Forelimb muscle (tissue), 1 donor: ENCODE measurements at regions not wholly inside any gene's neighbourhood (a gene's known extent, or its start where the extent isn't known, plus 50 kb on each side); places are given as distances from the start of the nearest gene placed in this dataset.

ENCODE experiments used
- DNase-seq: peaks from one replicate; pipeline ENCODE4 v3.0.0-alpha.2; 2013; ENCODE audit warnings: low read depth

DNA sequence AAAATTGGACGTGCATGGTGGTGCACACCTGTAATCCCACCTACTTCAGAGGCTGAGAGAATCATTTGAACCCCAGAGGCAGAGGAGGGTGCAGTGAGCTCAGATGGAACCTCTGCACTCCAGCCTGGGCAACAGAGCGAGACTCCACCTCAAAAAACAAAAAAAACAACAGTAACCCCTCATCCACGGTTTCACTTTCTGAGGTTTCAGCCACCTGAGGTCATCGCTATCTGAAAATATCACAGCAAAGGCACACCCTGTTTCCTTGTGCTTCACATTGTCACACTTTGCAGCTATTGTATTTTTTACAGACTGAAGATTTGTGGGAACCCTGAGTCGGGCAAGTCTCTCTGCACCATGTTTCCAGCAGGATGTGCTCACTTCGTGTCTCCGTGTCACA is 54.1 kb upstream of the FOXQ1 start:
- no peak for DNase-seq

DNA sequence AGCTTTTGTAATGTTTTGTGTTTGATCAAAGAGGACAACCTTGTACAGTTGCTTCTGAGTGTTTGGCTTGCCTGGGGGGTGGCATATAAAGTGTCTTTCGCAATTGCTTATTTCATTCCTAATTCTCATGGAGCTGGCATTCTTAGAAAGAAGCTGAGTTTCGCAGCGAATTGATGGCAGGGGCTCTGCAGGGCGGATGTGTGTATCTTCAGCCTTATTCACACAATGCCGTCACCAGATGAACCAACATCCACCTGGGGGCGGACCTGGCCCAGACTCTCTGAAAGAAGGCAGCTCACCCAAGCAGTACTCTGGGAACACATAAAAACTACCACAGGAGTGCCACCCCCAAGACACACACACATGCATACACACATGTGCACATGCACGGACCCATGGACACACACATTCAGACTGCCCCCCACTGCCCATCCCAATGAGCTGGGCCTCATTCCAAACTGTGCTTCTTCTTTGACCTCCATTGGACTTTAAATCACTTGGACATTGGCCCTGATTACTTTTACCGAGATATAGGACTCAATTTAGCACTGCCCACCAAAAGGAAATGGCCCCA is 55.4 kb upstream of the FOXQ1 start:
- no peak for DNase-seq

DNA sequence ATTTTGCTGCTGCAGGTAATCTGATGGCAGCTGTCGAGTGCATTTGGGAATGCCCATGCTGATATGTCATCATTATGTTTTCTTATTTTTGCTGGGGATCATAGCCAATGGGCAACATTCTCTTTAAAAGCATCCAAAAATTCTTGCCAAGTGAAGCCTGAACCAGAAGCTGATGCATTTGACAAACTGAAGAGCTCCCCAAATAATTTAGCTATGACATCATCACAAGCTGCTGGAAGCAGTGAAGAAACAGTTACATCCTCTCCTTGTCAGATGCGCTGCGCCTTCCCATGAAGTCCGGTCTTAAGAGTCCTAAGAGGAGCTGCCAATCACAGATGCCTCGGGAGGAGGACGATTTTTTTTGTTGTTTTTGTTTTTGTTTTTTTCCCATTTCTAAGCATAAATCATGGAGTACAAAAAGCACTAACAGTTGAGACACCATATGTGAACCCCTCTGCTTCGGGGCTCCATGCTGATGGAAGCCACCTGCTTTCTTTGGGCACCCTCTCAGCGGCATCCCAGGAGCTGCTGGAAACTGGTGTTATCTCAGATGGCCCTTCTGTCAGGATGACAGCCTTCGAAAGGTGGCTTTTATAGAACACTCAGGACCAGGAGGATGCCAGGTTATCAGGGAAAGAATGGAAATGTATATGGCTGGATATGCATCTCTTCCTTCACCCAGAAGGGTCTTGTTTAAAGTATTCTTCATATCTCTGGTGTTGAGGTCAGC is 56.1 kb upstream of the FOXQ1 start:
- DNase-seq, result peak; percentile 4

DNA sequence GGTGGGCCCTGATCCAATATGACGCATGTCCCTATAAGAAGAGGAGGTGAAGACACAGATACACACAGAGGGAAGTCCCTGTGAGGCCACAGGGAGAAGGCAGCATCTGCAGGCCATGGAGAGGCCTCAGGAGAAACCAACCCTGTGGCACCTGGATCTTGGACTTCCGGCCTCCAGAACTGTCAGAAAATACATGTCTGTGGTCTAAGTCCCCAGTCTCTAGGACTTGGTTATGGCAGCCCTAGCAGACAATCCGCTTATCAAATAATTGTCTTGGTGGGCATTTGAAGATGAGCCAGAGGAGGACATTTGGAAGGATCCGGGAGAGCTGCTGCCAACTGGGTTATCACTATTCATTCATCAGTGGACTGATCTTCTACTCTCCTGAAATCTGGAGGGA is 57.6 kb upstream of the FOXQ1 start:
- no peak for DNase-seq

DNA sequence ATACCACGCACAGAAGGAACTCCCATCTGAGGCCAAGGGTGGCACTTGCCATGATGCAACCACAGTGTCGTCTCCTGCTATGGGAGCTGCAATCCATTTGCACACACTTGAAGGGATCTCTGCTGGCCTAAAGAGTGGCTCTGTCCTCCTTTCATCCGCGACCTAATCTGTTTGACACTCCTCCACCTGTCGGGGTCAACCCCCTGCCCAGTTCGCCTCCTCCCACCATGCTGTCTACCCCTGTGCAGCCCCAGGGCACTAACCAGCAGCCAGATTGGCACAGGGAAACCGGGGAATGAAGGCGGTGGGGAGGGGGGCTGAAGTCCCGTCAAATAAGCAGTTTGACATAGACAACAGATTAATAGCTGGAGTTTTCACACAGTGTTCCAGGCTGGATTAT is 58.1 kb upstream of the FOXQ1 start:
- DNase-seq, result no peak

DNA sequence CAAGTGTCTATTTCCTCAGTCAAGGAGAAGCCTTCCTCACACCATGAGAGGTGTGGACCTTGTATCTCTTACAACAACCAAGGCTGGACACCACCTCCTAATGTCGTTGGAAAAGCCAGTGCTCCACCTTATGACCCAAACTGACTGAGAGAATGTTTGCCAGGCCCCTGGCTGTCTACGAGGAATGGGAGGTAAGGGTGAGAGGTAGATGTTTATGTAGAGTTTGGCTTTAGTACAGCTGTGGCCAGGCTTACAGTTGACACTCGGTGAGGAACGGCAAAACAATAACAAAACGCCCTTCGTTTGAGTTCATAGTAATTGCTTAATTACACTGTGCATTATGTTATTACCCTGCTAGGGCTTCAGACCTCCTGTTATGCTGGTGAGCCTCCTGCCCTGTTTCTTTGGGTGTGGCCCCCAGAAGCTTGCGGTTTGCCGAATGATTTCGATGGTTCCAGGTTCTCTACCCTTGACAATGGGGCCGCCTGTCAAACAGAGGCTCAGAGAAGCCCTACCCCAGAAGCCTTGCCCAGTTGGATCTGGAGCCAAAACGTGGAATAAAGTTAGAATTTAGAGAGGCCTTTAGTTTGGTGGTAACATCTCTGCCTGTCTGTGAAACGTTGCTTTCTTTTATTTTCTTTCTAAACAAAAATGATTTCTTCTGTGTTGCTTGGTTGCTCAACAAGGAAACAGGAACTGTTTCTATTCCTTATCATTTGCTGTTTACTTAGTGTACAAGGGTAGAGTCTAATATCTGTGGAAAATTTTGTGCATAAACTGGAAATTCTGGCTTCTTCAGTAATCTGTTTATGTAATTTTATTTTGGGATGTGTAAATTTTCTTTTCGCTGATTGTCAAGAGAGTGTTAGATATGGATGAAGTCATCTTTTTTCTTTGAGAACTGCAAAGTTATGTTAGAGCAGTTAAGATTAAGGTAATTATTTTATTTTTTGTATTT is 60.4 kb upstream of the FOXQ1 start:
- no peak for DNase-seq

DNA sequence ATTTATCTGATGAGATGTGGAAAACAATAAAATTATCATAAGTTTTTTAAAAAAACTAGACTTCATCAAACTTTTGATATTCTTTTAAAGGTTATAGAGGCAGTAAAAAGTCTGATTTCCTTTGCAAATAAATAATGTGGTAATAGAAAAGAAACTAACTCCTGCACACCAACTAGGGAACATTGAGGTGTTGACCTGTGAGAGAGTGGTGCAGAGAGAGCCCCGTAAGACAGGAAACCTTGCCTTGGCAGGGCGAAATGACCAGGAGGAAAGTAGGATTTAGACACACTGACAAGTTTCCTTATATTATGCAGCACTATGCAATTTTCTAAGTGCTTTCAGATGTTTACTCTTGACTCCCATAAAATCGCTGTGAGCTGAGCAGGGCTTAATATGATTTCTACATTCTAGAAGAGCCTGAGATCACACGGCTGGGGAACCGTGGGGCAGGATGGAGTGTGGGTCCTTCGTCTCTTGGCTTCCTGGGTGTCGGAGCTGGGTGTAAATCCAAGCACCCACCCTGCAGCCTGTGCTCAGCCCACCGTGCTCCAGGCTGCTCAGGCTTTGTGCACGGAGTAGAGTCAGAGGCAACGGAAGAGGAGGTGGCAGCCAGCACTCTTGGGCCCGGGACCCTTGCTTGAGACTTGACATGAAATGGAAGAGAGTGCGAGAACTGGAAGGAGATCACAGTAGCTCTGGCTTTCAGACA is 61.3 kb upstream of the FOXQ1 start:
- no peak for DNase-seq

DNA sequence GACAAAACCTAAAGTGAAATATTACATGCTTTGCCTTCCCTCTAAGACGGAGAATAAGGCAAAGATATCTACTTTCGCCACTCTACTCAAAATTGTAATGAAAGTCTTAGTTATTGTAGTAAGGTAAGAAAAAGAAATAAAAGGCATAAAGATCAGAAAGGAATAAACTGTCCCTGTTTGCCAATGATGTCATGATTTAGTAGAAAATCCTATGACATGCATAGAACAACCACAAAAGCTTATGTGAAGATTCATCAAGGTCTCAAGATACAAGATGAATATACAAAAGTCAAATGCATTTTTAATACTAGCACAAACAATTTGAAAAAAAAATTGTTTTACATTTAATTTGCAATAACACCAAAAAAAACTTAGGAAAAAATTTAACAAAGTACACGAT is 64.0 kb upstream of the FOXQ1 start:
- no peak for DNase-seq

DNA sequence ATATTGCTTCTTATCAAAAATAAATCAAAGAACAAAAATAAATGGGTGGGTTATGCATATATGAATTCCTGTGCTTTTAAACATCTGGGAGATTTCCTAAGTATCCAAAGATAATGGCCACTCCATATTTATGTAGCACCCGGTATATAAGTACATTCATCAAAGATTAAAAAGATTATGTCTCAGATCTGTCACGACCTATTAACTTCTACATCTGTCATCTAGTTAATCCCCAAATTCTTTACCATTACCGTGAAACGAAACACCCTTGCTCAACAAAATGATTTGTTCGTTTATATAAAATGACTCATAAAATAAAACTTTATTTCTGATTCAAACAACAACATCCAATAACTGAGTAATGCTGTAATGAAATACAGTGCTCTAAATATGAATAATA is 64.8 kb upstream of the FOXQ1 start:
- no peak for DNase-seq

DNA sequence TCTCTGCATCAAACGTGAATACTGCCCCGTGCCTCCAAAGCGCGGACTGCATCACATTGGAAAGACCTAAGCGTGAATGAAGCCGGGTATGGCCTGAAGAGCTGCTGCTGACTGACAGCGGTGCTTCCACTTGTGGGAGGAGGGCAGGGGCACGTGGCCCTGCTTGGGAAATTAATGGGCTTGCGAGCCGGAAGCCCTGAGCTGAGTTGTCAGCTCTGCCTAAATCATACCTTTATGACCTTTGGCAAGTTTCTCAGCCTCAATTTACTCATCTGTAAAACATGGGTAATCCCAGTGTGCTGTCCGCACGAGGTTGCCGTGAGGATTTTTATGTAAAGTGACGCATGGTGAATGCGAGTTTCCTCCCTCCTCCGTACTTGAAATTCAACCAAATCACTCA is 67.0 kb upstream of the FOXQ1 start:
- DNase-seq, result no peak

DNA sequence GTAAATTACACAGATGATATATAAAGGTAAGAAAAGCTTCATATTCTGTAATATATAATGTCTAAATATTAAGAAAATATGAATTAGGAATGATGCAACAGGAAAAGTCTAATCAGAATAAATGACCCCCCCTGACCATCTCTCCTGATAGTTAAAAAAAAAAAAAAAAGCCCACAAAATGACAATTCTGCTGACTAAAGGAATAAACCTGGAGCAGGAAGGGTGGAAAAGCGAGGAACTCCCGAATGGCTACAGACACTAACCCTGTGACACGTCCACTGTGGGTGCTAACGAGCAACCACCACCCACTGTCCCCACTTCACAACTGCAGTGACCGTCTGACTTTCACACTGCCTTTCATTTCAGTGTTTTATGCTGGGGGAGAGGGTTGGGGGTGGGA is 67.6 kb upstream of the FOXQ1 start:
- no peak for DNase-seq

DNA sequence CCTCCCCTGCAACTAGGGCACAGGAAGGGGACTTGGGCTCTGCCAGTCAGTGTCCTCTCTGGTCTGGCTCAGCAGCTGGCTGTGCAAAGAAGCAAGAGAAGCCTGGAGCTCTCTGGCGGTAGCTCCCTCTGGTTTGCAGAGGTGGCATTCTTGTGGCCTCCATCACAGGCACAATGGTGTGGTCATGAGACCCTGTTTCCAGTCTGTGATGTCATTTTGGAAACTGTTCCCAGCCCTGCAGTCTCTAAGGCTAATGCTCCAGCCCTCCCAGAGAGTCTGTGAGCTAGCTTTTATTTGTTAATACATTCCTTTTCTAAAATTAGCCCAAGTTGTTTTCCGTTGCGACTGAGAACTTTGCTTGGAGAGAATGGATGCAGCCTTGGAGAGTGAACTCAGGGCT is 69.5 kb upstream of the FOXQ1 start:
- DNase-seq, result no peak

DNA sequence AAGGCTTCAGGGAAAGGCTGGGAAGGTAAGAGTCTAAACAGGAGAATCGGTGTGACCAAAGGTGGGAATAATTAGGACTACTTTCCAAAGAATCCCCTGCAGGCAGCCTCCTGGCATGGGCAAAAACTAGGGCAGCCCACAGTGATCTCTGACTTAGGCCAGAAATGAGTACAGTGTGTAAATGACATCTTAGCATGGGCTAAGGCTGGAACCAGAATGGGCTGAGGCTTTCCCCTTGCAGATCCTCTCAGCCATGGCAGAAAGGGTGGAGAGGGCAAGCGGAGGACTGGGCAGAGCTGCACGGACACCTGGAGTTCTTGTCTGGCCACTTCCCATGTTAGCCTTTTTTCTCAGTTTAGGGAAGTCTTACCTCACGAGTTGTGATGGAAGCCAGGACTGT is 69.9 kb upstream of the FOXQ1 start:
- DNase-seq, result no peak

DNA sequence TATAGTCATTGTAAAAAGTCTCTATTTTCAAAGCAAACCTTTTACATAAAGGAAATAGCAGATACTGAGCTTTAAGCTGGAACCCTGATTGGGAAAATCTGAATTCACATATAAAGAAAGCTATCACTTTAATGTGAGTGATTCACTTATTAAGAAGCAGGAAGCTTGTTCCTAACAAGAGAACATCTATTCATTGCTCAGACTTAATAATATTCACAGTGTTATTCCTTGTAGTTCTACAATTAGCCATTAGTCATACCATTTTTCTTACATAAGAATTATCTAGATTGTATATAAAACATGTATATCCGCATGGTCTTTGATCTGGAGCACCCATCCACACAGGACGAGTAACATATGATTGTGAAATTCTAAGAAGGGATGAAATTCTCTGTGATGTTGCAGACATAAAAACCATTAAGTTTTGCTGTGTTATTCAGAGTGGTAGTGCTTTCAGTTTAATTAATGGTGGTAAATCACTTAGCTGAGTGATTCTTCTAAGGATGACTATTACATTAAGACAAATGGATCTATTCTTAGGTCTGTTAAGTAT is 71.1 kb upstream of the FOXQ1 start:
- DNase-seq, result no peak

DNA sequence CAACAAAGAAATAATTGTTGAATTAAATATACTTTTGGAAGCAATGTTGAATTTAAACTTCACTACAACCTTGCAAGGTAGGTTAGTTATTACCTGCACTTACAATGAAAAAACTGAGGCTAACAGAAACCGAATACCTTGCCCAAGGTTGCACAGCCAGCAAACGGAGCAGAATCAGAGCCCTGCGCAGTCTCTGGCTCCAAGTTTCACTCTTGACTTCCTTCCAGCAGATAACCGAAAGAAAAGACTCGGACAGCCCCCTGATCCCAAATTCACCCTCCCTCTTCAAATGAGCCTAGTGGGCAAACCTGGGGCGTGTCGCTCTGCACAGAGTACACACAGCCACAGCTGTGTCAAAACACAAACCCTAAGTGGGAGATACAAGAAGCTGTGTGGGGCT is 72.1 kb upstream of the FOXQ1 start:
- no peak for DNase-seq

DNA sequence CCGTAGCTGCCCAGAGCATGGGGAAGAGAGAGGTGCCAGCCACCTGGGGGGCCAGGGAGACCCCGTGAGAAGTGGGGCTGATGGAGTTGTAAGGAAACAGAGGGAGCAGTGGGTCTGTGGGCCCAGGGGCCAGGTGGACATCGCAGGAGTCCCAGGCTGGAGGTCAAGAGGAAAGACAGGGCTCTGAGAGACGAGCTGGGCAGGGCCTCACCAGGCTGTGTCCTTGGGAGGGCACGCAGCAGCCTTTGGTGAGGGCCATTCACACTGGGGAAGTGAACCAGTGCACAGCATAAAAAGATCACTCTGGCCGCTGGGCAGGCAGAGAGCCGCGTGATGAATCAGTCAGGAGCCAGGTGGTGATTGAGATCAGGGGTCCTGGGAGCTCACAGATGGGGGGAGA is 73.9 kb upstream of the FOXQ1 start:
- DNase-seq, result no peak

DNA sequence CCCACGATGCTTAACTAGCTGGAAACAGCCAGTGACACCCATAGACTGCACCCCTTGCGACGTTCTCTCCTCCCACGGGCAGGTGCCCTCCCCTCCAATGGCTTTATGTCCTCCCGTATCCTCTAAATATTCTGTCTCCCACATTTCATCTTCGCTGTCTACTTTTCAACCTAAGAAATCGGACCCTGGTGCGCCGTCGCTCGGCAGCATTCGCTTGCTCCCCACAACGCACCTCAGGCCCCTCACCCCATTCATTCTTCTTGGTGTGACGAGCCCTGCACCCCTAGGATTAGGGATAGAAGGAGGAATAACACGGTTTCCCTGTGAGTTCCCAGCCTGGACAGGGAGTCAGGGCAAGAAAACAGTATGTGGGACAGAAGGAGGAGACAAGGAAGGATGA is 74.3 kb upstream of the FOXQ1 start:
- no peak for DNase-seq

DNA sequence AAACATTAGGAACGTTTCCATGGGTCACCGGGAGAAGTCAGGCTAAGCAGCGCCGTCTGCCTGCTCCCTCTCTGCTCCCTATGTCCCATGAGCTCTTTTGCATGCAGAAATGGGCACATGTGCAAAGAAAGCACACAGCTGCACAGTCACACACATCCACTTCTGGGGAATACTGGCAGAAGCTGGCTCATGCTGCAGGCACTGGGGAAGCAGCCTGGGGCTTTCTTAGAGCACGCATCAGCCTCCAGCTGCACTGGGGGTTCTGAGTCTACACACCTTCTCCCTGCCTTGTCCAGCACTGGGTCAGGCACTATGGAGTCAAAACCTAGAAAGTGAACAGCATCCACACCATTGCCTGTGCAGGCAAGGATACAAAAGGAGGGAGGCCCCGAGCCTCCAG is 76.1 kb upstream of the FOXQ1 start:
- DNase-seq, result no peak

DNA sequence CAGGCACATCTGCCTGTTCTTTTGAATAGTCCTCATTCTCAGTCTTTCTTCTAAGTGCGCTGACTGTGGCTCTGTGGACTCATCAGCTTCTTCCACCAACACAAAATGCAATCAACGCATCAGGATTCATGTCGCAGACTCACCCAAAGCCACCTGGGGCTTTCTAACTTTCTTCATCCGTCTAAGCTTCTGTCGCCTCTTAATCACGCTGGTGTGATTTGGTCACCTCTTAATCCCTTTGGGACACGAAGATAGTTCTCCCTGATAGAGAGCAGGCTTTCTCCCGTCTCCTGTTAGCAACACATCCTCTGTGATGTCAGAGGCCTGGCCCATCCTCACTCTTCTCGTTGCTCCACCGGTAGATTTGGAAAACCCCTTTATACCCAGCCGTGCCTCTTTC is 78.0 kb upstream of the FOXQ1 start:
- DNase-seq, result no peak

DNA sequence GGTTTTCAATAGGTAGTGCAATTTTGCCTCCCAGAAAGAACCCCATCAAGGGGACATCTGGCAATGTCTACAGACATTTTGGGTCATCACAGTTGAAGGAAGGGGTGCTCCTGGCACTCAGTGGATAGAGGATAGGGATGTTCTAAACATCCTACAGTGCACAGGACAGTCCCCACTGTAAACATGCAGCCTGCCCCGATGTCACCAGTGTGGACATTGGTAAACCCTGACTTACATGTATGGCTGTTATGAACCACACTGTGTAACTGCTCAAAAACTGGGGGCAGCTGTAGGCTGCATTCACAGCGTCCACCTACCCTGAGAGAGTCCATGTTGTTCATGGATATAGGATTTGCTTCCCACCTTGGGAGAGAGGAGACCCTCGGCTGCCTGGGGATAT is 79.3 kb upstream of the FOXQ1 start:
- DNase-seq, result no peak

DNA sequence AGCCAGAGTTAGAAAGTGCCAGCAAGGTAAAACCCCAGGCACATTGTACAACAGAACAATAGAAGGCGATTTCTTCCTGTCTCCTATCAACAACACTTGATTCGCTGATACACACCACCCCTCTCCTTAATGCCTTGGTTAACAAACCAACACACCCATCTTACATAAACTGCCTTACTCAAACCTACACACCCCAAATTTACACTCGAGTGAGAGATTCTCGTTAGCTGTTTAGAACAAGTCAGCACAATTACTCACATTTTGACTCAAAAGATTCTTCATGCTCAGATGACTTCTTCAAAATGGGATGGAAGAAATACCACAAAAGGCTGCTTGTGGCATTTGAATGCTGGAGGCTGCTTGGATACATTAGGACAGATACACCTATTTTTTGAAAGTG is 80.0 kb upstream of the FOXQ1 start:
- no peak for DNase-seq
